ENCODE measurements at regions not wholly inside any gene's neighbourhood (a gene's known extent, or its start where the extent isn't known, plus 50 kb on each side); places are given as distances from the start of the nearest gene placed in this dataset.

DNA sequence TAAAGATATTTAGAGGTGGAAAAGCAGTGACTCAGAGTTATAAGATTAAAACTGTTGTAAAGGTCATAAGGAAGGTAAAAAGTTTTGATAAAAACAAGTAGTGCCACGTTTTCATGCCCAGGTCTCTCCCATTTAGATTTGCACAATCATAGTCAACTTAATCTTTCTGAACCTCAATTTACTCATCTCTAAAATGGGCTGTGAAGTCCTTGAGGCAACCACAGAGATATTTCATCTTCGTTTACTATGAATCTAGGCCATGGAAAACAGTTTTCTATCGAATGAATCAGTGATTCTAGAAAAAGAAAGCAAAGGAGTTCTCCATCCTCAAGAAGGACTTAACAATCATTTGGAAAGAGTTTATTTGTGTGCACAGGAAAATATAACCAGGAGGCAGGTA lies 190.2 kb downstream of the EDN1 start:
- DNase-seq (ENCODE audit: low spot score in 2 of 2) = no peak
- no peak for TF ChIP-seq POLR2AphosphoS5 (IDR thresholded peaks at IDR 0.05)
- no peak for TF ChIP-seq CTCF (IDR thresholded peaks at IDR 0.05)
- no peak for TF ChIP-seq EP300 (IDR thresholded peaks at IDR 0.05)
- no peaks in the 10 kb centered on the region for H3K36me3 ChIP-seq
- no peaks in the 10 kb centered on the region for H3K9me3 ChIP-seq
- H3K4me1 ChIP-seq = peaks cover 3% of the 10 kb centered on the region
- 82% methylated on average over 3 of the region's 3 CpGs for WGBS
- no peak overlapping the region for H3K27ac ChIP-seq
- H3K4me3 ChIP-seq = no peak overlapping the region
- no peaks in the 10 kb centered on the region for H3K27me3 ChIP-seq

DNA sequence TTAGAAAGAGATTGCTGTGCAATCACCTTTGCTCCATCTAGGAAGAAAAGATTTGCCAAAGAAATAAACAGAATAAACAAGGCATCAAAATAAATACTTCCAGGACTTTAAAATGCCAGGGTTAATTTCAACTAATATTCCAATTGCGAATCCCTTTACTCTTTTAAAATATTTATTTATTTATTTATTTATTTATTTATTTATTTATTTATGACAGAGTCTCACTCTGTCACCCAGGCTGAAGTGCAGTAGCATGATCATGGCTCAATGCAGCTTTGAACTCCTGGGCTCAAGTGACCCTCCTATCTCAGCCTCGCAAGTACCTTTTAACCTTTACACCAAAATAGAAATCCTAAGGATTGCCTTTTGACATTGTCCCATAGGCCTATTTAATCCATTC lies 191.1 kb downstream of the EDN1 start:
- 96% methylated on average over 2 of the region's 2 CpGs for WGBS
- no peak for TF ChIP-seq POLR2AphosphoS5 (IDR thresholded peaks at IDR 0.05)
- H3K27me3 ChIP-seq = no peaks in the 10 kb centered on the region
- no peaks in the 10 kb centered on the region for H3K9me3 ChIP-seq
- DNase-seq (ENCODE audit: low spot score in 2 of 2) = no peak
- H3K4me1 ChIP-seq = peaks cover 3% of the 10 kb centered on the region
- no peaks in the 10 kb centered on the region for H3K36me3 ChIP-seq
- no peak overlapping the region for H3K4me3 ChIP-seq
- no peak overlapping the region for H3K27ac ChIP-seq

DNA sequence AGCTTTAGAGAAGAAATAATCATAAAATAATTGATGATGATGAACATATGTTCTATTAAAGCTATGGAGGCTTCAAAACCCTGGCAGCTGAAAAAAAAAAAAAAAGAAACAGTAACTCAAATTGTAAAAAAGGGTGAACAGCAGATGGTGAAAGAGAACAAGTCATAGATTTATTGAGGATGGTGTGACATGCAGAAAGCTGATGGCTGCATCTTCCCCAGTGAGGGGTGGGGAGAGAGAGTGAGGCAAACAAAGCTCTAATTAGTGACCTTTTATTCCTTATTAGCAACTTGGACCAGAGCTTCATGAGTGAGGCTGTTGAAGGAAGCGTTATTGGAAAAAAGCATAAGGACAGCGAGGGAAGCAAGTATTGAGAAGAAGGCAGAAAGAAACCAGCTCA lies 191.7 kb downstream of the EDN1 start:
- Histone ChIP-seq H3K9me3 (no peaks in the 10 kb centered on the region), H3K4me1 (peaks cover 3% of the 10 kb centered on the region), H3K4me3 (no peak overlapping the region), H3K27ac (no peak overlapping the region), H3K36me3 (no peaks in the 10 kb centered on the region), H3K27me3 (no peaks in the 10 kb centered on the region)
- DNase-seq (ENCODE audit: low spot score in 2 of 2) = no peak
- TF ChIP-seq CTCF (IDR thresholded peaks at IDR 0.05) = no peak
- no peak for TF ChIP-seq POLR2A (IDR thresholded peaks at IDR 0.05)
- TF ChIP-seq POLR2AphosphoS5 (IDR thresholded peaks at IDR 0.05) = no peak
- no peak for TF ChIP-seq EP300 (IDR thresholded peaks at IDR 0.05)
- WGBS = 78% methylated on average over 2 of the region's 2 CpGs

DNA sequence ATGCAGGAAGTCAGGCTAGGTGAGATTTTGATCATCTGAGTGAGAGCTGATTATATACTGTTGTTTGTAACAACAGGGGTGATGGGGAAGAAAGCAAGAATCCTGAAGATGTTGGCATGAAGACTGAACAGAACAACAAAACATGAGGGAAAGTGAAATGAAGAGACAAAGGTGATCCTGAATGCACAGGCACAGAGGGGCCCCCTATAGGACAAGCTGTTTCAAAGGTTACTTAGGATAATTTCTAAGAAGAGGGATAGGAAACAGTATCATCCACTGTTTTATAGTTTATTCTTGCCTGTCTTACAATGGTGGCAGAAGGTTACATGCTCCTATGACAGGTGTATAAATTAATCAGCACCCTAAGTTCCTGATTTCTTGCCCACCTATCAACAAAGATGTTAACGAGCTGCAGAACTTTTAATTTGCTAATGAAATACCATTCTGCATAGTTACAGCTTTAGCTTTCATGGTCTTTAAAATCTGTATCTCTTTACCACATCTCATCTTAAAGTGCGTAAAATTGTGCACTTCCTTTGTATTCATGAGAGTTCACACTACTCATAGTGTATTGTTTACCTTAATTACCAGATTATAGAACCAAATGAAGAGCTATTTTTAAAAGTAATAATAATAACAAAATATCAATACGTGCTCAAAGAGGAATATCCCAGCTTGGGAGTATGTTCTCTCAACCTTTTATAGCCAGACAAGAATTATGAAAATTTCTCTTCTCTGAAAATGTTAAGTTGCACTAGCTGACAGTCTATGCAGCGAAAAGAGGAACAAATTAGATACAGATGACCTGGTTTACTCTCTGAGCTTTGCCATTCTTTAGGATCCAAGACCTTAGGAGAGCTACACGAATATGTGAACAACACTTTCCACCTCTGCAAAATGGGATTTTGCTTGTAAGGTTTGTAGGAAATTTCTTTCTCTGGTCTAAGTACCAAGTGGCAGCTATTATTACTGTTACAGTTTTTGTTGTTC lies 192.5 kb downstream of the EDN1 start:
- WGBS = 78% methylated on average over 5 of the region's 5 CpGs
- Histone ChIP-seq H3K9me3 (no peaks in the 10 kb centered on the region), H3K36me3 (no peaks in the 10 kb centered on the region), H3K4me1 (peaks cover 3% of the 10 kb centered on the region), H3K27me3 (no peaks in the 10 kb centered on the region), H3K4me3 (no peak overlapping the region), H3K27ac (no peak overlapping the region)
- DNase-seq (ENCODE audit: low spot score in 2 of 2) = no peak
- TF ChIP-seq POLR2A (IDR thresholded peaks at IDR 0.05) (no peak), EP300 (IDR thresholded peaks at IDR 0.05) (no peak), CTCF (IDR thresholded peaks at IDR 0.05) (no peak), POLR2AphosphoS5 (IDR thresholded peaks at IDR 0.05) (no peak)

GRCh38 chr6:12483712-12484111 lies 193.6 kb downstream of the EDN1 start:
- H3K27ac ChIP-seq = no peak overlapping the region
- H3K9me3 ChIP-seq = no peaks in the 10 kb centered on the region
- 44% methylated on average over 5 of the region's 5 CpGs for WGBS
- peaks cover 3% of the 10 kb centered on the region for H3K4me1 ChIP-seq
- TF ChIP-seq EP300 (IDR thresholded peaks at IDR 0.05) (no peak), CTCF (IDR thresholded peaks at IDR 0.05) (no peak), POLR2A (IDR thresholded peaks at IDR 0.05) (no peak), POLR2AphosphoS5 (IDR thresholded peaks at IDR 0.05) (no peak)
- H3K36me3 ChIP-seq = no peaks in the 10 kb centered on the region
- DNase-seq (ENCODE audit: low spot score in 2 of 2) = no peak
- H3K4me3 ChIP-seq = no peak overlapping the region
- no peaks in the 10 kb centered on the region for H3K27me3 ChIP-seq

Data from suprapubic skin (tissue), 4 donors.